Small intestine (tissue), 7 donors: ENCODE measurements at regions not wholly inside any gene's neighbourhood (a gene's known extent, or its start where the extent isn't known, plus 50 kb on each side); places are given as distances from the start of the nearest gene placed in this dataset.

Experiments
- DNase-seq, 2 donors: peaks; one replicate each; pipeline versions ENCODE4 v3.0.0 to v3.0.0-alpha.2; 2013
- FAIRE-seq: peaks from 2 replicates; lab custom pipeline; 2012; peaks lifted over from hg19 to GRCh38; lab: Jason Lieb, UNC
- H3K27ac ChIP-seq, 3 donors: one replicate each; pipeline ENCODE4 v1.5.1; 2013; ENCODE audit warnings: low read length in 2 of 3, mild to moderate bottlenecking in 2 of 3, control low read depth in 1 of 3, inconsistent platforms in 1 of 3, low read depth in 1 of 3, moderate library complexity in 1 of 3
- H3K27me3 ChIP-seq, 3 donors: one replicate each; pipeline ENCODE4 v1.6.1; 2013; ENCODE audit warnings: low read length in 3 of 3, inconsistent platforms in 1 of 3; ENCODE audit not compliant: control insufficient read depth in 3 of 3, insufficient read depth in 3 of 3
- H3K36me3 ChIP-seq, 3 donors: one replicate each; pipeline ENCODE4 v1.6.1; 2013; ENCODE audit warnings: low read length in 3 of 3, inconsistent platforms in 1 of 3, low read depth in 1 of 3, mild to moderate bottlenecking in 1 of 3, moderate library complexity in 1 of 3; ENCODE audit not compliant: control insufficient read depth in 3 of 3, insufficient read depth in 2 of 3
- H3K4me1 ChIP-seq, 3 donors: one replicate each; pipeline ENCODE4 v1.6.1; 2013; ENCODE audit warnings: low read length in 2 of 3, inconsistent platforms in 1 of 3, low read depth in 1 of 3, mild to moderate bottlenecking in 1 of 3, moderate library complexity in 1 of 3; ENCODE audit not compliant: control insufficient read depth in 3 of 3, insufficient read depth in 2 of 3
- H3K4me3 ChIP-seq, 3 donors: one replicate each; pipeline ENCODE4 v1.5.1; 2013; ENCODE audit warnings: low read length in 3 of 3, control low read depth in 1 of 3, inconsistent platforms in 1 of 3, low read depth in 1 of 3, mild to moderate bottlenecking in 1 of 3, moderate library complexity in 1 of 3
- H3K9me3 ChIP-seq, 2 donors: one replicate each; pipeline ENCODE4 v1.6.1; 2013; ENCODE audit warnings: low read depth in 1 of 2, low read length in 1 of 2; ENCODE audit not compliant: control insufficient read depth in 2 of 2, insufficient read depth in 1 of 2
- WGBS, 3 donors: extraction: QIAGEN DNeasy Blood & Tissue Kit; methylation state at CpG; one replicate each; pipeline ENCODE4 v1.1.7; 2013; 5-methylcytosine and 5-hydroxymethylcytosine counted together
- donor health status: healthy with polysubstance abuse.
- donor health status: control.
- donor health status: control.
- donor health status: Bipolar disorder and iron deficiency.
- donor health status: healthy.

DNA sequence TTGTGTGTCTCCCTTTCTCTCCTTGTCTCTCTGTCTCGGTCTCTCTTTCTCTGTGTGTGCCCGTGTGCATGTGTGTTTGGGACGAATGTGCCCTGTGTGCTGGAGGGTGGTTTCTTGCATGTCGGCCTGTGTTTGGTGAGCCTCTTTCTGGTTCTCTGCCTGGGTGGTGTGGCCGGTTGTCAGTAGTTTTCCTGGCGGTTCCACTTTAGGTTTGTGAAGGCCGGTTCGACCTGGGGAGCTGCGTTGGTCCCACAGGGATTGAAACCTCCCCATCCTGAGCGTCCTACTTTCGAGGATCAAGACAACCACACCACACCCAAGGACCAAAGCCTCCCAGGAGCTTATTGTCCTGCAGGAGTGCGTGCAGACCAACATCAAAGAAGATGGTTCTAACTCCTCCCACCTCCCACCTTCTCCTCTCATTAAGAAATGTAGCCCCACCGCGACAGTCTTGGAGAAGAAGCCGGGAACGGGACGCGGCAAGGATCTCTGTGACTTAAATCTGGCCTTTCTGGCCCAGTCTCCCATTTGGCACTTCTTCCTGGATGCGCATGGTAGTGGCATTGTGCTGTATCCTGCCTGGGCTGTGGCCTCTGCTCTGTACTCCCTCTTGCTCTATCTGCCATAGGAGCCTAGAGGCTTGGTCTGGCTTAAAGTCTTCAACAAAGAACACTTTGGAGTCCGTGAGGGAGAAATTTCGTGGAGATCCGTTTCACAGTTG is 1685.0 kb downstream of the TP53TG3F start:
- H3K27ac ChIP-seq: no peak overlapping the region
- 76 to 85% (median 84%) methylated on average over 22 of the region's 22 CpGs for WGBS, 3 donors
- no peaks in the 10 kb centered on the region for H3K27me3 ChIP-seq
- peaks cover 2 to 43% of the 10 kb centered on the region in 2 donors for H3K9me3 ChIP-seq
- no peak for FAIRE-seq
- no peak overlapping the region for H3K4me3 ChIP-seq
- H3K4me1 ChIP-seq: no peaks in the 10 kb centered on the region
- DNase-seq: no peak
- no peaks in the 10 kb centered on the region for H3K36me3 ChIP-seq

DNA sequence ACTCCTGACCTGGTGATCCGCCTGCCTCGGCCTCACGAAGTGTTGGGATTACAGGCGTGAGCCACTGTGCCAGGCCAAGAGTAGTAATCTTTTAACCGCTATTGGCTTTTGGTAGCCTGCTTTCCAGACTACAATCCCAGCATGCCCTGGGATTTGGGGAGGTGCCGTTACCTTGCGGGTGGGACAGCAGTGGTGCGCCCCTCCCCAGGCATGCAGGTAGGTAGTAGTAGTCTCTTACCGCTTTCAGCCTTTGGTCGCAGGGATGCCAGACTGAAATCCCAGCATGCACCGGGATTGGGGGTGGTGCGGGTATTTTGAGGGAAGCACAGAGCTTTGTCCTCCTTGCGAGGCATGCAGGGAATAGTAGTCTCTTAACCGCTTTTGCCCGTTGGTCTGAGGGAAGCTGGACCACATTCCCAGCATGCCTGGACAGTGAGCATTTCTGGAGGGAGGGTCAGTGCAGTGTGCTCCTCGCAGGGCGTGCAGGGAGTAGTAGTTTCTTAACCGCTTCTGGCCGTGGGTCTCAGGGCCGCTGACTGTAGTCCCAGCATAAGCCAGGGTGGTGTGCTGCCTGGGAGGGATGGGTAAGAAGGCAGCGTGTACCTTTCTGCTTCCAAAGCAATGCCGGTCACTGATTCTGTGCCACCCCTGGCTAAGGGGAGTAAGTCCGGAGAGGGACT is 1686.8 kb downstream of the TP53TG3F start:
- 84 to 88% (median 87%) methylated on average over 23 of the region's 23 CpGs for WGBS, 3 donors
- no peaks in the 10 kb centered on the region for H3K4me1 ChIP-seq
- no peaks in the 10 kb centered on the region for H3K27me3 ChIP-seq
- DNase-seq: no peak
- peaks cover 2 to 44% of the 10 kb centered on the region in 2 donors for H3K9me3 ChIP-seq
- no peak for FAIRE-seq
- no peak overlapping the region for H3K27ac ChIP-seq
- no peak overlapping the region for H3K4me3 ChIP-seq
- H3K36me3 ChIP-seq: no peaks in the 10 kb centered on the region

DNA sequence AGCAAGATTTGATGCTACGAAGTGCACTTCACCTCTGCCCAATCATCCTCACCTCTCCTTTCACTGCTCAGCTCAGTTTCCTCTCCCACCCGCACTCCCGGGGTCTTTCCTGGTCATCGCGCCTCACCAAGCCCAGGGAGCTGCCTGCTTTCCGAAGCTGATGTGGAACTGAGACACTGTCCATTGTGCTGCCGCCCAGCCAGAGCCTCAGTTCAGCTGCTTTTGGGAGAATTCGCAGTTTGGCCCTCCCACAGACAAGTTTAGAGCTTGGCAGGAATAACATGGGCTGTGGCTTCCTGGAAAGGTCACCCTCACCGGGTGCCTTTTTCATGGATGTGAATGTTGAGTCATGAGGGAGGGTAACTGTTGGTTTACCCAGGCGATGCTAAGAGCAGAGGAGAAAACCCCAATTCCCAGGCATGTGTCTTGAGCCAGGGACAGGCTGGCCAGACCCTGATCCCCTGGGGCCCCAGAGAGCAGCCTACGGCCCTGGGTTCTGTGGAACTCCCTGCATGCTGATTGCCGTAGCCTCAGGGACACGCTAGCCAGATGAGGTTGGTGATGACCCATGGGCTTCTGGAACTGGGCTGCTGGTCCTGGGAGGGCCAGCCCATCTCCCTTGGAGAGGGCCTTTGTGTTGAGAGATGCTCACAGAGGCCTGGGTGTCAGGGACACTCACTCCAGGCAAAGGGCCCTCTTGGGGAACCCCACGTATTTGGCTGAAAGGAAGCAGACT is 1687.5 kb downstream of the TP53TG3F start:
- Histone ChIP-seq H3K4me1 (no peaks in the 10 kb centered on the region), H3K27me3 (no peaks in the 10 kb centered on the region), H3K9me3 (peaks cover 2 to 51% of the 10 kb centered on the region in 2 donors), H3K36me3 (no peaks in the 10 kb centered on the region), H3K4me3 (no peak overlapping the region), H3K27ac (no peak overlapping the region)
- 84 to 88% (median 87%) methylated on average over 14 of the region's 14 CpGs for WGBS, 3 donors
- no peak for FAIRE-seq
- no peak for DNase-seq

DNA sequence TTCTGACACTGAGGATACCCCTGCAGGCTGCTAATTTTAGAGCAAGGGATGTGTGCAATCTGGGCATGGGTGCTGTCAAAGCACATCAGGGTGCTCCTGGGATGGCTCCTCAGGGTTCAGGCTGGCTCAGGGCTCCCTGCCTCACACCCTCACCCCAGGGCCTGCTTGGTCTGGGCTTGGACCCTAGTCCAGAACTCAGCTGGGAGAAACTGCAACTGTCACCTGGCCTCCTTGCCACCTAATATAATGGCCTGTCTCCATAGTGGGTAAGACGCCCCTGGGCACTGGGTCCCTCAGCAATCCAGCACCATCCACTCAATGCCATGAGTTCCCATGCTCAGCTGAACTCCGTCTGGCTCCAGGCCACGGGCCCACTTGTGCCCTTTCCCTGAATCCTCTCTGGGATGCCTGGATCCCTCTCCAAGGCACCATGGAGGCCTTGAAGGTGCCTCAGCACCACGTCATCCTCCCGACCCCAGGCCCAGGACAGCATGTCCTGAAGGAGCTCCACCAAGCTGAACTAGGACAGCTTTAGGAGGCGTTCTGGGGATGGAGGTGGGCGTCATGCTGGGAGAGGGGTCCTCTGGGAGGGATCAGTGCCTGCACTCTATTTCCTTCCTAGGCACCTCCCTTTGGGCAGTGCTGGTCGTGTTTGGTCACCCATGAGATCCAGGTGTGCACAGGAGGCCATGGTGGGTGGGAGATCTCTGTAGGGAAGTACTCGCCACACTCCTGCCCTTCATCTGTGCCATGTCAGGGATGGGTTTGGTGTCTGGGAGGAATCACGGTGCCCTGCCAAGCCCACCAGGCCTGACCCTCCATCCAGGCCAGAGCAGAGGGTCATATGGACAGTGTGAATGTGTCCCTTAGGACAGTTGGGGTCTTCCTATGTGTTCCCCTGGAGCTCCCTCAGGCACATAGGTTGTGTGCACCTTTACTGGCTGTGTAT is 1688.4 kb downstream of the TP53TG3F start:
- Histone ChIP-seq H3K4me3 (no peak overlapping the region), H3K9me3 (peaks cover 3 to 53% of the 10 kb centered on the region in 2 donors), H3K36me3 (no peaks in the 10 kb centered on the region), H3K4me1 (no peaks in the 10 kb centered on the region), H3K27me3 (no peaks in the 10 kb centered on the region), H3K27ac (no peak overlapping the region)
- WGBS, 3 donors: 55 to 62% (median 60%) methylated on average over 9 to 10 of the region's 10 CpGs
- DNase-seq (no peak), FAIRE-seq (no peak)

DNA sequence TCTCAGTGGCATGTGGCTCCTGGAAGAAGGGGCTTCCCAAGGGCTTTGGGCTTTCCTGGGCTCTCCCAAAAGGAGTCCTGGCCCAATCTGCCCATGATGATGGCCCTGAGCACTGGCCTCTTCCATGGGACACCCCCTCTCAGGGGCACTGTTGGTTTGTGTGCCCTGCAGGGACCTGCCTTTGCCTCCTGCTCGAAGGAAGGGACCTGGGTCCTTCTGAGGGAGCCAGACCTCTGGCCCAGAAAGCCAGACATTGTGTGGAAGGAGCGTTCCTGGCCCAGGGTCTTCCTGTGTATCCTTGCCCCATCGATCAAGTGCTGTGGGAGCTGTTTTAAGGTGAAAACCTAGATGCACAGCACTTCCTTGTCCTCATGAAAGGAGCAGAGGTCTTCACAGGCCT is 1689.3 kb downstream of the TP53TG3F start:
- Histone ChIP-seq H3K4me1 (no peaks in the 10 kb centered on the region), H3K27me3 (no peaks in the 10 kb centered on the region), H3K27ac (no peak overlapping the region), H3K36me3 (no peaks in the 10 kb centered on the region), H3K9me3 (peaks cover 3 to 52% of the 10 kb centered on the region in 2 donors), H3K4me3 (no peak overlapping the region)
- FAIRE-seq: no peak
- DNase-seq: no peak
- WGBS, 3 donors: 36 to 44% (median 41%) methylated on average over 3 of the region's 3 CpGs

DNA sequence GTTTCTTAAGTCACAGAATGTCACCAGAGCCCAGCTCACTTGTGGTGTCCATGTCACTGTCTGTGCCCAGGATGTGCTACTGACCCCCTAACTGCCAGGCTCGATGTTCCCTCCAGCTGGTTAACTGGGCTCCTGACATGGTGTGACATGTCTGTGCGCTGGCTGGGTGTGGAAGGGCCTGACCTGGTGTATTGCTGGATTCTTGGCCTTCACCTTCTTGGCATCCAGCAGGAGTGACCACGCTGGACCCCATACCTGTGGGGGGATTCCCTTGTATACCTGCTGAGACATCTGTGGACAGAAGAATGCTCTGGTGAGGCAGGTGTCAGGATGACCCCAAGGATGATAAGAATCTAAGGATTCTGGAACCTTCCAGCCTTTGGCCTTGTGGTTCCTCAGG is 1690.1 kb downstream of the TP53TG3F start:
- DNase-seq (no peak), FAIRE-seq (no peak)
- WGBS, 3 donors: 49 to 66% (median 51%) methylated on average over 3 of the region's 3 CpGs
- H3K27me3 ChIP-seq: no peaks in the 10 kb centered on the region
- H3K4me3 ChIP-seq: no peak overlapping the region
- H3K4me1 ChIP-seq: no peaks in the 10 kb centered on the region
- H3K36me3 ChIP-seq: no peaks in the 10 kb centered on the region
- H3K27ac ChIP-seq: no peak overlapping the region
- peaks cover 1 to 50% of the 10 kb centered on the region in 2 donors for H3K9me3 ChIP-seq

DNA sequence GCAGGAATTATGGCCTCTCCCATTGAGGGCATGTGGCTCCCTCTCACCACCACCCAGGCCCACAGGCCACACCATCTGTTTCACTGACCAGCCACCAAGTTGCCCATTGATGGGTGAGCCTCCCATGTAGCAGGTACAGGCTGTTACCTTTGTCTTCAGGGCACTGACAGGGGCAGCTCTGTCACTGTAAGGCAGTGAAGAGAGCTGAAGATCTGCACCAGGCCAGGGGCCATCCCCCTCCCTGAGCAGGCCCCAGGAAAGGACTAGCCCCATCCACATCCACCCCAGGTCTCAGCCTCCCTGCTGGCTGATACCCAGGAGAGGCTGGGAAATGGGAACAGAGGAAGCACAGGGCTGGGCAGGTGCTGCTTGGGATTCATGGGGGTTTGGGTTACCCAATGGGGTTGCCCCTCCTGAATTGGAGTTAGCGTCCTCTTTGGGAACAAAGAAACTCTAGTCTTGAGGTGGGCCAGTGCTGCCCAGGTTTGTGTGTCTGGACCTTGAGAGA is 1691.4 kb downstream of the TP53TG3F start:
- DNase-seq: no peak
- no peak for FAIRE-seq
- no peaks in the 10 kb centered on the region for H3K4me1 ChIP-seq
- no peak overlapping the region for H3K4me3 ChIP-seq
- H3K27ac ChIP-seq: no peak overlapping the region
- 75 to 86% (median 85%) methylated on average over 1 of the region's 1 CpG for WGBS, 3 donors
- peaks cover 1 to 49% of the 10 kb centered on the region in 2 donors for H3K9me3 ChIP-seq
- no peaks in the 10 kb centered on the region for H3K36me3 ChIP-seq
- no peaks in the 10 kb centered on the region for H3K27me3 ChIP-seq
